ENCODE measurements at regions not wholly inside any gene's neighbourhood (a gene's known extent, or its start where the extent isn't known, plus 50 kb on each side); places are given as distances from the start of the nearest gene placed in this dataset.
"Not testable (repeated sequence)": the region's sequence is repeated elsewhere in the genome, so short reads cannot be mapped to it uniquely, and the experiment has no call there.

- intact Hi-C loops (cut with DNase I), result no loop called here
- TF ChIP-seq POLR2A (IDR thresholded peaks at IDR 0.05), result no peak
- no peak for TF ChIP-seq EP300 (IDR thresholded peaks at IDR 0.05)
- no peak for TF ChIP-seq CTCF (IDR thresholded peaks at IDR 0.05)
Observed at GRCh38 chr14:44847526-44848309, 114.0 kb downstream of the KLHL28 start.

GRCh38 chr14:44846232-44846824 is 115.4 kb downstream of the KLHL28 start:
- Histone ChIP-seq H3K9me3 (no peaks in the 10 kb centered on the region), H3K27me3 (no peaks in the 10 kb centered on the region), H3K4me1 (ENCODE audit: insufficient read depth) (no peaks in the 10 kb centered on the region), H3K27ac (no peak overlapping the region), H3K4me3 (no peak overlapping the region), H3K36me3 (no peaks in the 10 kb centered on the region)
- peak in 2 of 3 donors; percentile 45 to 46 for TF ChIP-seq CTCF (IDR thresholded peaks at IDR 0.05)
- no peak for TF ChIP-seq POLR2A (IDR thresholded peaks at IDR 0.05)
- WGBS, 3 donors, result 16 to 24% (median 21%) methylated on average over 4 of the region's 4 CpGs
- intact Hi-C loops (cut with DNase I), result no loop called here
- DNase-seq, result no peak

More at GRCh38 chr14:44847526-44848309, 114.0 kb downstream of the KLHL28 start:
- no peak overlapping the region for H3K27ac ChIP-seq
- DNase-seq, result no peak
- no peaks in the 10 kb centered on the region for H3K27me3 ChIP-seq
- no peaks in the 10 kb centered on the region for H3K9me3 ChIP-seq
- H3K4me1 ChIP-seq (ENCODE audit: insufficient read depth), result no peaks in the 10 kb centered on the region
- no peak overlapping the region for H3K4me3 ChIP-seq
- 67 to 72% (median 71%) methylated on average over 8 of the region's 8 CpGs for WGBS, 3 donors
- H3K36me3 ChIP-seq, result no peaks in the 10 kb centered on the region

GRCh38 chr14:44835928-44836327 is 125.8 kb downstream of the KLHL28 start:
- H3K4me3 ChIP-seq; H3K9me3 ChIP-seq; H3K4me1 ChIP-seq (ENCODE audit: insufficient read depth); DNase-seq; H3K27ac ChIP-seq; H3K27me3 ChIP-seq; intact Hi-C loops (cut with DNase I); H3K36me3 ChIP-seq: not testable (repeated sequence)
- WGBS, 3 donors, result 85 to 91% (median 87%) methylated on average over 9 of the region's 9 CpGs

- H3K4me1 ChIP-seq (ENCODE audit: insufficient read depth), result no peaks in the 10 kb centered on the region
- WGBS, 3 donors, result 0 to 3% (median 3%) methylated on average over 1 of the region's 1 CpG
- no peaks in the 10 kb centered on the region for H3K27me3 ChIP-seq
- intact Hi-C loops (cut with DNase I), result no loop called here
- H3K9me3 ChIP-seq, result no peaks in the 10 kb centered on the region
- no peaks in the 10 kb centered on the region for H3K36me3 ChIP-seq
- no peak overlapping the region for H3K4me3 ChIP-seq
- no peak for TF ChIP-seq POLR2A (IDR thresholded peaks at IDR 0.05)
- no peak for TF ChIP-seq EP300 (IDR thresholded peaks at IDR 0.05)
- DNase-seq, result no peak
- no peak overlapping the region for H3K27ac ChIP-seq
Observed at GRCh38 chr14:44833376-44834060, 128.2 kb downstream of the KLHL28 start.

GRCh38 chr14:44830371-44830770 is 131.4 kb downstream of the KLHL28 start:
- no peaks in the 10 kb centered on the region for H3K9me3 ChIP-seq
- no peak overlapping the region for H3K4me3 ChIP-seq
- TF ChIP-seq POLR2A (IDR thresholded peaks at IDR 0.05), result no peak
- no peak for TF ChIP-seq EP300 (IDR thresholded peaks at IDR 0.05)
- no peak for TF ChIP-seq CTCF (IDR thresholded peaks at IDR 0.05)
- H3K36me3 ChIP-seq, result no peaks in the 10 kb centered on the region
- 84 to 92% (median 85%) methylated on average over 1 of the region's 1 CpG for WGBS, 3 donors
- no peak overlapping the region for H3K27ac ChIP-seq
- no peaks in the 10 kb centered on the region for H3K27me3 ChIP-seq
- H3K4me1 ChIP-seq (ENCODE audit: insufficient read depth), result no peaks in the 10 kb centered on the region
- DNase-seq, result no peak
- intact Hi-C loops (cut with DNase I), result no loop called here

Measured in ovary (tissue), 7 donors.